Stimulated activated CD8-positive, alpha-beta memory T cell treated with anti-CD3 and anti-CD28 coated beads, Interleukin-12 subunit alpha, Interleukin-12 subunit beta, amount 100 ng/mL, for 1 hour (primary cell): ENCODE measurements at regions not wholly inside any gene's neighbourhood (a gene's known extent, or its start where the extent isn't known, plus 50 kb on each side); places are given as distances from the start of the nearest gene placed in this dataset.
"Not testable (repeated sequence)": the region's sequence is repeated elsewhere in the genome, so short reads cannot be mapped to it uniquely, and the experiment has no call there.

Source experiments
- DNase-seq: peaks from one replicate; pipeline ENCODE4 v3.0.0-alpha.2; 2020; ENCODE audit warnings: low read depth

DNA sequence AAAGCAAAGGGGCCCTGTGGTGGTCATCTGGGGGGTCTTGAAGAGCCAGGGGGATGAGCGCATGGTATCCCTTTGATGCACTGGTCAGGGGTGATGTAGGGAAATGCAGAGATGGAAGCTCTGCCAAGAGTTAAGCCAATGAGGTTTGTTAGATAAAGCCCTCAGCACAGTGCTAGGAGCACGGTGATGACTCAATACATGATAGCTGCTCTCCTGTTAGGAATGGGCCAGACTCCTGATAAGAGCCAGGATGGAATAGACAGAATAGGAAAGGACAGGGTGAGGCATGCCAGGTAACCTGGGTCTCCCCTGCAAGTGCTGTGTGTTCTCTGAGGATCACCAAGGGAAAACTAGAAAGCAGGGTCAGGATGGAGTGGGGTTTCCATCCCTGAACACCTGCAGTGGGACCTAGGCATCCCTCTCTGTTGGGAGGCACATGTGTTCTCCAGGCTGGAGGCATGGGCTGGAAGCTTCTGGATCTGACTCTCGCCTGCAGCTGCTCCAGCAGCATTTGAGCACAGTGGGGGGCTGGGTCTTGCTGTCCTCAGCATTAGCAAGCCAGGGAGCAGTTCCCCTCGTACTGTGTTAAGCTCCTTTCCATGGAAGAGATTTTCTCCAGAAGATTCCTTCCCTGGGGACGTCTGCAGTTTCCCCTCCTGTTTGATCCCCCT is 71.8 kb upstream of the TIAM2 start:
- no peak for DNase-seq

DNA sequence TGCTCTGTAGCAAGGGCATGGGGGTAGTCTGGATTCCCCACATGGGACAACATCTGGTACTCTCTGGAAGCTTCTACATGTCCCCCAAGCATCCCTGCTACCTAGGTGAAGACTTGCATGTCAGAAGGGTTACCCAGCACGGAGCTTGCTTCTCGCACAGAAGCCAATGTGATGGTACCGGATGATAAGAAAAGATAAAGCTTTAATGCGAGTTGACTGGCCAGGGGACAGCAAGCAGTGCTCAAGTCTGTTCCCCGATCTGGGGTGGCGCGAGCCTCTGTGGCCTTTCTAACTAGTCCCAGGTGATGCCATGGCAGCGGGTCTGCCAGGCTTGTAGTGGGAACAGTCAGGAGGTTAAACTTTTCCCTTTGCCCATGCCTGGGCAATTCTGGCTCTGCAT is 70.0 kb upstream of the TIAM2 start:
- DNase-seq: no peak

DNA sequence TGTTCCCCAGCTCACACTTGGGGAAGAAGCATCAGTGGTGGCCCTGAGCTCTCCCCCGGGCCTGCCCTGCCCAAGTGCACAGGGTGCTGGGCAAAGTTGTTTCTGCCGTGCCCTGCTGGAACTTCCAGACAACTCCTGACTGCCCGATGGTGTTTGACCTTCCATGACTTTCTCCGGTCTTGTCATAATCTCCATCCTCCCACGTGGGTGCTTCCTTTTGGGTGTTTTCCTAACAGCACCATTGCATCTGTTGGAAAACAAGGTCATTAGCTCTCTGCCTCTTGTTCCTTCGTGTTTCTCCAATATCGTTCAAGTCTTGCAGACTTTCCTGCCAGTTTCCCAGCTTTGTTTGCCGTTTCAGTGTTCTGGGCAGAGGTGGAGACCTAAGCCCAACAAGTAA is 68.7 kb upstream of the TIAM2 start:
- DNase-seq: no peak

DNA sequence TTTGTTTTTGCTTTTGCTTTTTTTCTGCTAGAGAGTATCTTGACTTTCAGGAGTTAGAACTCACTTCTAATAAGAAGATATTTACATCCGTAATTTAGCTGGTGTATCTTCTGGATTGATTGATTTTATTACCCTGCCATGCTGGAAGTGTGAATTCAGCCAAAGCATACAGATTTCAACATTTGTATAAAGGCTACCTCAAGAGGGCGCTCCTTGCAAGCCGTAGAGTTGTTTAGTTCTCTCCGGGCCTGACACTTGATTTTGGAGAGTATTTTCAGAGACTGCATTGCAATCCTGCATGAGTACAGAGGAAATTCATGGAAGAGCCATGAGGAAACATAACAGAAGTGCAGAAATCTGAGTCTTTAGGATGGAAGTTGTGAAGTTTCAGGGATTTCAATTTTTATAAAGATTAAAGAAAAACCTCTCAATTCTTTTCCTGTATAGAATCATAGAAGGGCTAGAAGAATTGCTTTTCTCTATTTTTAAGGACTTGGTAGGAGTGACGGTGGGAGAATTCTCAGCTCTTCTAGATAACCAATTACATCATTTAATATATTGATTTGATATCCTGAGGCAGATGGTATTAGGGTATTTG is 66.7 kb upstream of the TIAM2 start:
- DNase-seq: peak; percentile 43

DNA sequence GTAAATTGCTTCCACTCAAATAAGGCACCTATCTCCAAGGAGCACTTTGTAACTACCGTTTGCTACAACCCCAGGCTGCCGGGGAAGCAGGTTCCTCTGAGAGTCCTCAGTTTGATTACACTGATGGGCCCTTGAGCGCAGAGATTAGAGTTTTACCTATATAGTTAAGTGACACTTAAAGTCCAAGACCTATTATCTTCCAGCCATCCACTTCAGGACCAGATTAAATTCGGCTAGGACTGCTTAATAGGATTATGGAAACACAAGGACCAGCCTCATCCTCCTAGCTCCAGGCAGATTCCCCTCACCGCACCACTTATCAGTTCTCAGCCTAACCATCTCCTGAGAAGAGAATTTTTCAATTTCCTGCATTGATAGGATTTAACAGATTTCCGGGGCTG is 64.7 kb upstream of the TIAM2 start:
- no peak for DNase-seq

DNA sequence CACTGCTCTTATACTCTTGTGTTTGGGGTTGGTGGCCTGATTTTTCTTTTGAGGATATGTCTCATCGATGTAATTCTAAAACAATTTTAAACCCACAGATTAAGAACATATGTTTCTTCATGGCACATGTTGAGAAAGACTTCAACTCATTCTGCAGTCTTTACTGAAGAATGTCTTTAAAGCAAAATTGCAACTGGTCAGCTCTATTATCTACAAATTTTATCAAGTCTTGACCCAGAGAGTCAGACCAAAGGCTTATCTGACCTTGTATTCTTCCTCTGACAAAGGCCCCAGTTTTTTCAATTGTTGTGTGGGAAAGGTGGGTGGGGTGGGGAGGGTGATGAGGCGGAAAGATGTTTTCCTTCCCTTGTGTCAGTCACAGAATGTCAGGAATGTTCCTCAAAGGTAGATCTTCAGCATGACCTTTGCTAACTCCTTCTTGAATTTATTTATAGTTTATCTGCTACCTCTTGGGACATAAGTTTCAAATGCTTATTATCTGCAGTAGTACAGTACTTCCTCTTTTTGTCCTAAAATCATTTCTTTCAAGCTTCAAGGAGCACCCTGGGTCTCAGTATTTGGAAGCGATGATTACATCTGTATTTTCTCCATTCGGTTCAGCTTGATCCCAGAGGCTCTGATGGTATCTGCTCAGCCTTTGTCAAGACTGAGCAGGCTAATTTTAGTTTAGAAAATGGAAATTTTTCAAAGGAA is 63.2 kb upstream of the TIAM2 start:
- no peak for DNase-seq

DNA sequence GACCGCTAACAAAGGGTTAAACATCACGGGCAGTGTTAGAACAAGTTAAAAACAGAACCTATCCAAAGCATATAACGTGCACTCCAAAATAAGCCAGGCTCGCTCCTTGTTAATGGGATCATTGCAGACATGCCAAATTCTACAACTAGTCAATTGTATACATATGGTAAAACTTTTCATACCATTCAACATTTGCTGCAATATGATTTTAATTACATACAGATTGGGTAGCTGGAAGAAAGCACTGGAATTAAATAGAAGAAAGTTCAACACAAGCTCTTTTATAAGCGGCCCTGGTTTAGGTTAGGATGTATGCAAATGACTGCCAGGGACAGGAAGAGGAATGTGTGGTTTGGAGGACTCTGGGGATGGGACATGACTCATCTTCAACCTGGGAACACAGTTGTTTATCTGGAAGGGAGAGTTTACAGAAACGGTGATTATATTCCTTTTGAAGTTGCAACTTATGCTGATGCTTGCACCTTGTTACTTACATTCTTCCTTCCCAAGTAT is 62.5 kb upstream of the TIAM2 start:
- DNase-seq: no peak

DNA sequence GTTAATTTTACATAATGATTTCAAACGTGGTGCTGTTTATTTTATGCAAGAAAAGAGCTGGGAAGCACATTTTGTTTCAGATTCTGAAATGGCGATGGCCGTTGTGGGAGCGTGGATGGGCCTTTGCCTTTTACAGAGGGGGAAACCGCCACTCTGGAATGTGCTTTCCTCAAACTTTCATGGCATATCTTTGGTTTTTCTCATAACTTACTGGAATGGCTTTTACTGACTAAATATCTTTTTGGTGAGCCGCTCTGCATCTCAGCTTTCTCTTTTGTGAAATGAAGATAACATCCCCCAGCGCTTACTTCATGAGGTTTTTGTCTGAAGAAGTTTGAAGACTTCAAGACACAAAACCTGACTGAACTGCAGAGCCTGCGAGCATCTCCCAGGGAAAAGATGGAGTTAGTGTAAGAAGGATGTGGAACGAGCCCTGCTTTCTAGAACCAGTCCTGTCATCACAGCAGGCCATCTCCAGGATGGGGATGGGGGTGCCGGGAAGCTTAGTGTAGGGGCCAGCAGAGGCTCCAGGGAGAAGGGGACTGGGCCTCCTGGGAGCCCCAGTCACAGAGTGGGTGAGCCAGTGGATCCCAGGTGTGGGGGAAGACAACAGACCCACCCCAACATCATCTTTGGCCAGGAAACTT is 61.8 kb upstream of the TIAM2 start:
- no peak for DNase-seq

DNA sequence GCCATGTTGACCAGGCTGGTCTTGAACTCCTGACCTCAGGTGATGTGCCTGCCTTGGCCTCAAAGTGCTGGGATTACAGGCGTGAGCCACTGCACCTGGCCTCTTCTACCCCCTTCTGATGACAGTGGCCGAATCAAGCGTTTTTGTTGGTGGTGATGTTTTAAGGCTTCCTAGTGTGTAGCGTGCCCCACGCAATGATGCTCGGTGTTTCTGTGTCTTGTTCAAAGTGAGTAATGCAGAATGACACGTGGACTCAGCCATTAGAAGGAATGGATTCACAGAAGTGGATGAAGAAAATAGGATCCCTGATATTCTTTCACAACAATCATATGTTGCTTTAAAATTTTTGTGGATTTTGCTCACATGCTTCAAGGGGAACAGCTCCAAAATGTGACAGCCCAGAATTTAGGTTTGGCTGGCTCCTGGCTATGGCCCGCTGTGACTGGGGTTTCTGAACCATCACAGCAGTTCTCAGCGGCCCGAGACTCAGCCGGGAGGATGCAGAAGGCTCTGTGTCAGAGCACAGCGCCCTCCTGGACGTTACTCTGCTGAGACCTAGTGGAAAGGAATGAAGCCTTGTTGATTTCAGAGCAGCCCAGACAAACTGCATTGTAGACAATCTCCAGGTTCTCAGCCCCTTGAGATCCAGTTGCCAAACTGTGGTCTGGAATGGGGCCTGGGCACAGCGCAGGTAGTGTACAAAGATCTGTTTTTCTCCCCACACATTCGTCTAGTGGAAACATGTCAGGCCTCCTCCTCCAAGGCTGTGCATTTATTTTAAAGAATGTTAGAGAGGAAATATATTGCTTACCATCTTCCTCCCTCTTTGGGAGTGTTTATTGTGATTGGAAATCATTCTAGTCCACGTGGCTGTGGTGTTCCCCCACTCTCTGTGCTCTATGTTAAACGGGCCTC is 57.6 kb upstream of the TIAM2 start:
- no peak for DNase-seq

DNA sequence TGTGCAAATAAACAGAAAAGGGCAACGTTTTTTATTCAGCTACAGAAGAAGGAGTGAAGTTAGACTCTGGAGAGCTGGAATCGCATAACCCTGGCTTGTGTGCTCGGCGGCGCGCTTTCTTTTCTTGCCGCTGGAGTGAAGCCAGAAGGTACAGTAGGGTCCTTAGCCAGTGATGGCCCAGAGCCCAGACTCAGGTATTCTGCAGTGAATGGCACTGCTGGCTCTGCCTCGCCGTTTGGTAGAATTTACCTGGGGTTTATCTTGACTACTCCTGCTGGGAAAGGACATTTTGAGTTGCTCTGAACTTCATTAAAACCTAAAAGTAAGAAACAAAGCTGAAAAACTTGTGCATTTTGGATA is 56.9 kb upstream of the TIAM2 start:
- no peak for DNase-seq

DNA sequence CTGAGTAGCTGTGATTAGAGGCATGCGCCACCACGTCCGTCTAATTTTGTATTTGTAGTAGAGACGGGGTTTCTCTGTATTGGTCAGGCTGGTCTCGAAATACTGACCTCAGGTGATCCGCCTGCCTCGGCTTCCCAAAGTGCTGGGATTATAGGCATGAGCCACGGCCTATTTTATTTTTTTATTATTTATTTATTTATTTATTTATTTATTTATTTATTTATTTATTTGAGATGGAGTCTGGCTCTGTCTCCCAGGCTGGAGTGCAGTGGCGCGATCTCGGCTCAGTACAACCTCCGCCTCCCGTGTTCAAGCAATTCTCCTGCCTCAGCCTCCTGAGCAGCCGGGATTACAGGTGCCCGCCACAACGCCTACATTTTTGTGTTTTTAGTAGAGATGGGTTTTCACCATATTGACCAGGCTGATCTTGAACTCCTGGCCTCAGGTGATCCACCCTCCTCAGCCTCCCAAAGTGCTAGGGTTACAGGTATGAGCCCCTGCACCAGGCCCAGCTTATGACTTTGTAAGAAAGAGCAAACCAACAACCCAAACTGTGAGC is 56.3 kb upstream of the TIAM2 start:
- not testable (repeated sequence) for DNase-seq

DNA sequence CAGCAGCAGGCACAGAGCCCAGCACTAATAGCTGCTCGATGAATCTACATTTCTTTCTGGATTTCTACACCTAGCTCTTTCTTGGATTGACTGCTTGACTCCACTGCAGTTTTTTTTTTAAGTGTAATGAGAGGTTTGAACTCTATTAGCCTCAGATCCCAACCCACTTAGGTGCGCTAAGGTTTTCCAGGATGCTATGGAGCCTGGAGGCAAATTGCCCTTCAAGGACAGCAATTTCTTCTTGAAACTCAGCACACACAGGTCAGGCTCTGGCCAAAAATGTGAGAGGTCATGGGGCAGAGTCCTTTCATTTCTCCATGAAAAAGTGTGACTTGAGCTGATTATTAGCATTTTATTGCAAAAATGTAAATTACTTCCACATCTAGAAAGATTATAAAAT is 52.3 kb upstream of the TIAM2 start:
- no peak for DNase-seq

DNA sequence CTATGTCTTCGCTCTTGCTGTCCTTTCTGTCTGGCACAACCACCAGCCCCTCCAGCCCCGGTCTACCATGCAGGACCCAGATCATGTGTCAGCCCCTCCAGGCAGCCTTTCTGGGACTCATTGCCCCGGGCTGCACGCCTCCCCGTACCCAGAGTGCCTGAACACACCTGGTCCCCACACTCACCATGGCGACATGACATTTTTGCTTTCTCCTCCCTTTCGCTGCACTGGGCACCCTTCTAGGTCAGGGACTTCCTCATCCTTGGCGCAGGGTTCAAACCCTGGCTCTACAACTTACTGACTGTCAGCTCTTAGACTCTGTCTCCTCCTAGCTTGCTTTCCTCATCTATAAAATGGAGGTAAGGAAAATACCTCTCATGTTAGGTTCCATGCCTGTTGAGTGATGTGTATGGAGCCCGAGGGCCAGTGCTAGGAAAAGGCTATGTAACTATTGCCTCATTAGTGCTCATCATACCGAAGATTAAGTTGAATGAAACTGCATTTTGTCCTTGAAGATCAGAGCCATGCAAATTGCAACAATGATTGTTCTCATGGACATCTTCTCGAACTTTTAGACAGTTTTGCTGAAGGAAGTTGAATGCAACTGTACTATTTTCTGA is 49.7 kb upstream of the TIAM2 start:
- DNase-seq: no peak
